Transverse colon (tissue), 3 donors: ENCODE measurements at regions not wholly inside any gene's neighbourhood (a gene's known extent, or its start where the extent isn't known, plus 50 kb on each side); places are given as distances from the start of the nearest gene placed in this dataset.

ENCODE experiments used
- POLR2A ChIP-seq: fragments of 450-650 bp; IDR thresholded peaks from one replicate; pipeline ENCODE4 v1.6.1; 2016; ENCODE audit warnings: antibody characterized with exemption, mild to moderate bottlenecking, moderate library complexity
- TF ChIP-seq, protein P1 (sequence below), 5 experiments: fragments of 200-600 bp in 3 of 5; fragments of 450-650 bp in 2 of 5; sonication (generic) in 3 of 5; IDR thresholded peaks; 1 replicate in 2 of 5; 2 replicates in 3 of 5; pipeline ENCODE4 v1.5.1; 2016 to 2017; ENCODE audit warnings: antibody characterized with exemption in 5 of 5, inconsistent platforms in 3 of 5, mild to moderate bottlenecking in 2 of 5, moderate library complexity in 1 of 5

DNA sequence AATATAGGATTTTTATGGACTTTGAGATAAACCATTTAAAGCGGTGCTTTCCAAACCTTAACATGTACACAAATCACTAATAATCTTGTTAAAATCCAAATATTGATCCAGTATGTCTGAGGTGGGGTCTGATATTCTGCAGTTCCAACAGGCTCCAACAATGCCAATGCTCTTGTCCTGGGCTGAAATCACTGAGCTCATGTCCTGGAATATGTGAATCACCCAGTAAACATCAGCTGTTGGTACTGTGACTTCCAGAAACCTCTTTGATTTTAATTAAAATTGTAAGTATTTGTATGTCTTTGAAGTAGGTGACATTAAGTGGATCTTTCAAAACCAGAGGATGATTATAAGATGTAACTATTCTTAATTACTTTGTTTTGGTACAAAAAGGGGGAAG is 52.8 kb upstream of the CAST start:
- no peak for TF ChIP-seq POLR2A
- TF ChIP-seq, protein P1, sequence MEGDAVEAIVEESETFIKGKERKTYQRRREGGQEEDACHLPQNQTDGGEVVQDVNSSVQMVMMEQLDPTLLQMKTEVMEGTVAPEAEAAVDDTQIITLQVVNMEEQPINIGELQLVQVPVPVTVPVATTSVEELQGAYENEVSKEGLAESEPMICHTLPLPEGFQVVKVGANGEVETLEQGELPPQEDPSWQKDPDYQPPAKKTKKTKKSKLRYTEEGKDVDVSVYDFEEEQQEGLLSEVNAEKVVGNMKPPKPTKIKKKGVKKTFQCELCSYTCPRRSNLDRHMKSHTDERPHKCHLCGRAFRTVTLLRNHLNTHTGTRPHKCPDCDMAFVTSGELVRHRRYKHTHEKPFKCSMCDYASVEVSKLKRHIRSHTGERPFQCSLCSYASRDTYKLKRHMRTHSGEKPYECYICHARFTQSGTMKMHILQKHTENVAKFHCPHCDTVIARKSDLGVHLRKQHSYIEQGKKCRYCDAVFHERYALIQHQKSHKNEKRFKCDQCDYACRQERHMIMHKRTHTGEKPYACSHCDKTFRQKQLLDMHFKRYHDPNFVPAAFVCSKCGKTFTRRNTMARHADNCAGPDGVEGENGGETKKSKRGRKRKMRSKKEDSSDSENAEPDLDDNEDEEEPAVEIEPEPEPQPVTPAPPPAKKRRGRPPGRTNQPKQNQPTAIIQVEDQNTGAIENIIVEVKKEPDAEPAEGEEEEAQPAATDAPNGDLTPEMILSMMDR (IDR thresholded peaks at IDR 0.05) = no peak
